ENCODE measurements at regions not wholly inside any gene's neighbourhood (a gene's known extent, or its start where the extent isn't known, plus 50 kb on each side); places are given as distances from the start of the nearest gene placed in this dataset.
"Not testable (repeated sequence)": the region's sequence is repeated elsewhere in the genome, so short reads cannot be mapped to it uniquely, and the experiment has no call there.

DNA sequence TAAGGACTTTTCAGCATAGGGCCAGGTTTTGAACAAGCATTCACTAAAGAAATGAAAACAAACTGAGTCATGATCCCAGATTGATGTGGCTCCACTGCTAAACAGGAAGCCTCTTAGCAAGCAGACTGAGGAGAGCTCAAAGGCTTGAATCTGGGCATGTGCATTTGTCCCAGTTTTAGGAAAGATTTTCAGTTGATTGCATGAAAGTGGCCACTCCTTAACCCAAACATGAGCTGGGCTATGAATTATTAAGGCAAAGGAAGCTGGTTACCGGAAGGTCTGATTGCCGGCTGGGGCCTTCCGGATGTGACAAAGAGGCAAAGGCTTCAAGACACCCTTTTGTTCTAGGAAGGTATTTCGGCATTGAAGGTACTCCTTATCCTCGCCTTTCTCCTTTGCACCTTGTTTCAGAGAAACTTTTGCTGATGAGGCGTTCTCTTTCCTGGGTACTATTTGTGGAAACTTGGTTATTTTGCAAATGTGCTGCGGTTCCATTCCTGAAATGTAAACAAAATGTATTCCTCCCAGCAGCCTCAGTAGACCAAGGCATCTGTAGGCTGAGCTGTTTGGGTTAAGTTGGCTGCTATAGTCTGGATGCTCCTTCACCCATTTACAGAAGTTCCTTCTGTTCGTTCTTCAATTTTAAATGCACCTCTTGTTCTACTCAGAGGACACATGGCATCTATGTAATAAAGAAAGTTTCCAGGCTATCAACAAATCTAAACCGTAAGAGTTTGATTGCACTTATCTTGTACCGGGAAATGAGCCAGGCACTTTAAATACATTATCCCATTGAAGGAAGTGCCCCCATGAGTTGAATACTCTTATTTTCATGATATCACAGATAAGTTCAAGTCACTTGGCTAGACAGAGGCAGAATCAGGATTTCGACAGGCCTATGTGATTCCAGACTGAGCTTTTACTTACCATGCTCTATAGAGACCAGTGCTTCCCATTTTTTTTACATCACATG is 115.6 kb upstream of the METAP2 start:
- no peak overlapping the region for H3K4me3 ChIP-seq
- TF ChIP-seq, protein P1, sequence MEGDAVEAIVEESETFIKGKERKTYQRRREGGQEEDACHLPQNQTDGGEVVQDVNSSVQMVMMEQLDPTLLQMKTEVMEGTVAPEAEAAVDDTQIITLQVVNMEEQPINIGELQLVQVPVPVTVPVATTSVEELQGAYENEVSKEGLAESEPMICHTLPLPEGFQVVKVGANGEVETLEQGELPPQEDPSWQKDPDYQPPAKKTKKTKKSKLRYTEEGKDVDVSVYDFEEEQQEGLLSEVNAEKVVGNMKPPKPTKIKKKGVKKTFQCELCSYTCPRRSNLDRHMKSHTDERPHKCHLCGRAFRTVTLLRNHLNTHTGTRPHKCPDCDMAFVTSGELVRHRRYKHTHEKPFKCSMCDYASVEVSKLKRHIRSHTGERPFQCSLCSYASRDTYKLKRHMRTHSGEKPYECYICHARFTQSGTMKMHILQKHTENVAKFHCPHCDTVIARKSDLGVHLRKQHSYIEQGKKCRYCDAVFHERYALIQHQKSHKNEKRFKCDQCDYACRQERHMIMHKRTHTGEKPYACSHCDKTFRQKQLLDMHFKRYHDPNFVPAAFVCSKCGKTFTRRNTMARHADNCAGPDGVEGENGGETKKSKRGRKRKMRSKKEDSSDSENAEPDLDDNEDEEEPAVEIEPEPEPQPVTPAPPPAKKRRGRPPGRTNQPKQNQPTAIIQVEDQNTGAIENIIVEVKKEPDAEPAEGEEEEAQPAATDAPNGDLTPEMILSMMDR (IDR thresholded peaks at IDR 0.05) = no peak
- ATAC-seq (peak; percentile 73), DNase-seq (peak in 1 of 3 donors; percentile 10)
- no peaks in the 10 kb centered on the region for H3K36me3 ChIP-seq (ENCODE audit: low read depth)
- H3K9me3 ChIP-seq = no peaks in the 10 kb centered on the region
- intact Hi-C loops (cut with DNase I, micrococcal nuclease) = no loop called here
- H3K4me1 ChIP-seq (ENCODE audit: low read depth) = no peaks in the 10 kb centered on the region

DNA sequence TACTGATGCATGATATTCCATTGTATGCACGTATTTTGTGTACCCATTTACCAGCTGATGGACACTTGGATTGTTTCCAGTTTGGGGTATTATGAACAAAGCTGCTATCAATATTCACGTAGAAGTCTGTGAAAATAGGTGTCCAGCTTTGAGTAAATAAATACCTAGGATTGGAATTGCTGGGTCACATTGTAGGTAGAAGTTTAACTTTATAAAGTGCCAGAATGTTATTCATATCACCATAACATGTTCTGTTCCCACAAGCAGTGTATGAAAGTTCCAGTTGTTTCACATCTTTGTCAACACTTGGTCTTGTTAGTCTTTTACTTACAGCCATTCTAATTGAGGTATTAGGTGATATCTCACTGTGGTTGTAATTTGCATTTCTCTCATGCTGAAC is 108.0 kb upstream of the METAP2 start:
- TF ChIP-seq, protein P1 (IDR thresholded peaks at IDR 0.05) = no peak
- DNase-seq (no peak), ATAC-seq (no peak)
- Histone ChIP-seq H3K36me3 (ENCODE audit: low read depth) (no peaks in the 10 kb centered on the region), H3K9me3 (no peaks in the 10 kb centered on the region), H3K4me1 (ENCODE audit: low read depth) (no peaks in the 10 kb centered on the region), H3K4me3 (no peak overlapping the region)
- intact Hi-C loops (cut with DNase I, micrococcal nuclease) = no loop called here

DNA sequence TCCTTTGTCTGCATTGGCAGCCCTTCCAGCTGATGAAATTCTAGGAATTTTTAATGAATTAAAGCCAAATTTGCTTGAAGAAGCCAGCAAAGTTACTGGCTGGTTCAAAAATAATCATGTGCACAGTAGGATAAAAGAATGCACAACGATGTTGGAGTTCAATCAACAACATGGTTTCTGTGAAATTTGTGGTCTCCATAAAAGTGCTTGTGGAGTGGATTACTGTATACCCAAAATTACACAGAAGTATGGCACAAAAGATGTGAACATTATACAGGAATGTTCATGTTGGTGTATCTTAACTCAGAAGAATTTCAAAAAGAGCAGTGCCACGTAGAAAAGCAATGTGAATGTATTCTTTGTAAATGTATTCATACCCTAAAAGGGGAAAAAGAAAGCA is 105.0 kb upstream of the METAP2 start:
- no peaks in the 10 kb centered on the region for H3K9me3 ChIP-seq
- no peak overlapping the region for H3K4me3 ChIP-seq
- ATAC-seq = no peak
- no peaks in the 10 kb centered on the region for H3K36me3 ChIP-seq (ENCODE audit: low read depth)
- TF ChIP-seq, protein P1 (IDR thresholded peaks at IDR 0.05) = no peak
- intact Hi-C loops (cut with DNase I, micrococcal nuclease) = no loop called here
- DNase-seq = no peak
- no peaks in the 10 kb centered on the region for H3K4me1 ChIP-seq (ENCODE audit: low read depth)

DNA sequence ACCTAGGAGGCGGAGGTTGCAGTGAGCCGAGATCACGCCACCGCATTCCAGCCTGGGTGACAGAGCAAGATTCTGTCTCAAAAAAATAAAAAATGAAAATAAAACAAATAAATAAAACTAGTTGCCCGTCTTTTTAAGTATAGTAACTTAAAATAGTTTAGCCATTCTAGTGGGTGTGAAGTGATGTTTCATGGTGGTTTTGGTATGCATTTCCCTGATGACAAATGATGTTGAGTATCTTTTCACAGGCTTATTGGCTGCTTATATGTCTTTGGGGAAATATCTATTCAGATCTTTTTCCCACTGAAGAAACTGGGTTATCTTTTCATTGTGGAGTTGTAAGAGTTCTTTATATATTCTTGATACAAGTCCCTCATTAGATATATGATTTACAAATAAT is 102.4 kb upstream of the METAP2 start:
- no peak for DNase-seq
- H3K9me3 ChIP-seq = no peaks in the 10 kb centered on the region
- ATAC-seq = no peak
- TF ChIP-seq, protein P1 (IDR thresholded peaks at IDR 0.05) = no peak
- H3K4me3 ChIP-seq = no peak overlapping the region
- intact Hi-C loops (cut with DNase I, micrococcal nuclease) = no loop called here
- H3K4me1 ChIP-seq (ENCODE audit: low read depth) = no peaks in the 10 kb centered on the region
- H3K36me3 ChIP-seq (ENCODE audit: low read depth) = no peaks in the 10 kb centered on the region

DNA sequence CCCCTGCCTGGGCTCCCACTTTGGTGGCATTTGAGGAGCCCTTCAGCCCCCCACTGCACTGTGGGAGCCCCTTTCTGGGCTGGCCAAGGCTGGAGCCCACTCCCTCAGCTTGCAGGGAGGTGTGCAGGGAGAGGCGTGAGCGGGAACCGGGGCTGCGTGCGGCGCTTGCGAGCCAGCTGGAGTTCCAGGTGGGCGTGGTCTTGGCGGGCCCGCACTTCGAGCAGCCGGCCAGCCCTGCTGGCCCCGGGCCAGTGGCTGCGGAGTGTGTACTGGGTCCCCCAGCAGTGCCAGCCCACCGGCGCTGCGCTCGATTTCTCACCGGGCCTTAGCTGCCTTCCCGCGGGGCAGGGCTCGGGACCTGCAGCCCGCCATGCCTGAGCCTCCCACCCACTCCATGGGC is 94.5 kb upstream of the METAP2 start:
- DNase-seq; H3K4me1 ChIP-seq (ENCODE audit: low read depth); H3K36me3 ChIP-seq (ENCODE audit: low read depth); H3K4me3 ChIP-seq; H3K9me3 ChIP-seq; intact Hi-C loops (cut with DNase I, micrococcal nuclease); ATAC-seq: not testable (repeated sequence)

DNA sequence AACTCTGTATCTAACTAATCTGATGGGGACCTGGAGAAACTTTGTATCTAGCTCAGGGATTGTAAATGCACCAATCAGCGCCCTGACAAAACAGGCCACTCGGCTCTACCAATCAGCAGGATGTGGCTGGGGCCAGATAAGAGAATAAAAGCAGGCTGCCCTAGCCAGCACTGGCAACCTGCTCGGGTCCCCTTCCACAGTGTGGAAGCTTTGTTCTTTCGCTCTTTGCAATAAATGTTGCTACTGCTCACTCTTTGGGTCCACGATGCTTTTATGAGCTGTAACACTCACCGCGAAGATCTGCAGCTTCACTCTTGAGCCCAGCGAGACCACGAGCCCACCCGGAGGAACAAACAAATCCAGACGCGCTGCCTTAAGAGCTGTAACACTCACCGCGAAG is 93.6 kb upstream of the METAP2 start:
- DNase-seq; H3K4me1 ChIP-seq (ENCODE audit: low read depth); H3K4me3 ChIP-seq; ATAC-seq; H3K36me3 ChIP-seq (ENCODE audit: low read depth); H3K9me3 ChIP-seq; intact Hi-C loops (cut with DNase I, micrococcal nuclease): not testable (repeated sequence)

Measured in mucosa of descending colon (tissue), 3 donors.